ENCODE measurements at regions not wholly inside any gene's neighbourhood (a gene's known extent, or its start where the extent isn't known, plus 50 kb on each side); places are given as distances from the start of the nearest gene placed in this dataset.

GRCh38 chr1:74822851-74823401 is 90.0 kb downstream of the TYW3 start:
- no peak overlapping the region for H3K56ac ChIP-seq (ENCODE audit: extremely low read depth, insufficient read depth, low read length)
- H2AK5ac ChIP-seq (ENCODE audit: low read depth, low read length): no peak overlapping the region
- BruUV-seq (replicated peaks): no TSS peak
- TF ChIP-seq RCOR1 (IDR thresholded peaks at IDR 0.05; ENCODE audit: insufficient replicate concordance, low read length) (no peak), BHLHE40 (IDR thresholded peaks at IDR 0.05; ENCODE audit: low read depth, low read length) (no peak), CHD1 (IDR thresholded peaks at IDR 0.05; ENCODE audit: low read depth, low read length) (no peak), ELK1 (IDR thresholded peaks at IDR 0.05; ENCODE audit: borderline replicate concordance, low read depth, low read length) (no peak), FOS (IDR thresholded peaks at IDR 0.05; ENCODE audit: low read depth, low read length) (no peak)
- H3K9me1 ChIP-seq (ENCODE audit: insufficient read depth, low read length): no peaks in the 10 kb centered on the region
- H3K4me2 ChIP-seq (ENCODE audit: low read depth, low read length): peak overlapping the region; percentile 6; the same call in 1 of the 2 replicates
- dilution Hi-C loops (cut with HindIII; ENCODE audit: low sequenced_read_pairs, unreplicated experiment): no loop called here
- ATAC-seq (ENCODE audit: low read depth): peak; percentile 54
- no peak overlapping the region for H3K18ac ChIP-seq (ENCODE audit: low read depth, low read length)
- H2AFZ ChIP-seq (replicated peaks; ENCODE audit: low read length, poor library complexity): no peak overlapping the region
- in situ Hi-C loops (cut with MboI; ENCODE audit: low sequenced_read_pairs): no loop called here
- no peak overlapping the region for H3K23ac ChIP-seq (ENCODE audit: low read depth, low read length)
- peak; percentile 59 for DNase-seq
- H3K27ac ChIP-seq (ENCODE audit: insufficient read depth, low read length): no peak overlapping the region
- no peak overlapping the region for H2BK15ac ChIP-seq (ENCODE audit: low read depth, low read length)
- no peak overlapping the region for H2BK20ac ChIP-seq (ENCODE audit: low read depth, low read length)
- H2BK5ac ChIP-seq (ENCODE audit: low read depth, low read length, poor library complexity, severe bottlenecking): no peak overlapping the region
- POLR2A ChIA-PET (ENCODE audit: unreplicated experiment): no interaction called here
- CTCF ChIA-PET: interaction anchor here (0.5 kb wide), 1 partner anchor 276 kb away, joined by 3 read pairs; no protein-coding TSS in a partner anchor
- peaks cover 4% of the 10 kb centered on the region; the same call in 1 of the 2 replicates for H3K4me1 ChIP-seq (ENCODE audit: control insufficient read depth, insufficient read depth, low read length)
- no peak overlapping the region for H3K4me3 ChIP-seq (ENCODE audit: insufficient read depth, low read depth, low read length)
- no peak overlapping the region for H3K14ac ChIP-seq (replicated peaks; ENCODE audit: low read depth, low read length)
- no peak overlapping the region for H4K8ac ChIP-seq (ENCODE audit: low read depth in 2 of 2, low read length in 2 of 2)
- intact Hi-C loops (cut with micrococcal nuclease): no loop called here
- no peak overlapping the region for H3K4ac ChIP-seq (ENCODE audit: low read depth, low read length)
- H4K5ac ChIP-seq (ENCODE audit: low read depth, low read length): no peak overlapping the region
- H3K27me3 ChIP-seq (ENCODE audit: control insufficient read depth, insufficient read depth, low read length): no peaks in the 10 kb centered on the region
- no peak overlapping the region for H4K91ac ChIP-seq (ENCODE audit: insufficient read depth, low read depth, low read length)
- no peak overlapping the region for H2BK120ac ChIP-seq (ENCODE audit: low read depth, low read length)
- no peaks in the 10 kb centered on the region for H3K36me3 ChIP-seq (ENCODE audit: control insufficient read depth, insufficient read depth, low read length)
- no peak overlapping the region for H3K9ac ChIP-seq (ENCODE audit: low read depth, low read length)
- H3K9me3 ChIP-seq (ENCODE audit: control insufficient read depth, insufficient read depth, low read length): no peaks in the 10 kb centered on the region
- no peaks in the 10 kb centered on the region for H3K79me1 ChIP-seq (ENCODE audit: low read depth in 1 of 2, low read length in 2 of 2)
- WGBS, 2 experiments (ENCODE audit: extremely low coverage in 2 of 2, insufficient read length in 1 of 2): no CpG with 5 or more reads among the region's 3 CpGs
- H4K20me1 ChIP-seq (ENCODE audit: insufficient read depth, low read length): no peaks in the 10 kb centered on the region
- no peak overlapping the region for H2AK9ac ChIP-seq (replicated peaks; ENCODE audit: low read depth, low read length, poor library complexity)
